Heart right ventricle (tissue), 16 donors: ENCODE measurements at regions not wholly inside any gene's neighbourhood (a gene's known extent, or its start where the extent isn't known, plus 50 kb on each side); places are given as distances from the start of the nearest gene placed in this dataset.

Experiments used
- ATAC-seq, 8 donors: fragments of 200-7000 bp; cut with Tn5 transposase; one replicate each; pipeline ENCODE4 v1.9.1; 2020; ENCODE audit warnings: mild to moderate bottlenecking in 8 of 8, moderate library complexity in 8 of 8, moderate number of reproducible peaks in 1 of 8
- DNase-seq, 2 donors: peaks; one replicate each; pipeline ENCODE4 v3.0.0-alpha.2; 2020
- H3K27ac ChIP-seq, 10 donors: fragments of 200-600 bp; sonication (generic) in 2 of 10; one replicate each; pipeline versions ENCODE4 v1.5.0 to v1.8.0; 2020 to 2022; ENCODE audit warnings: mild to moderate bottlenecking in 3 of 10
- H3K27me3 ChIP-seq, 7 donors: fragments of 200-600 bp; one replicate each; pipeline ENCODE4 v1.8.0; 2021 to 2022; ENCODE audit warnings: mild to moderate bottlenecking in 2 of 7
- H3K36me3 ChIP-seq, 9 donors: fragments of 200-600 bp; sonication (generic) in 1 of 9; one replicate each; pipeline versions ENCODE4 v1.5.0 to v1.8.0; 2020 to 2022; ENCODE audit warnings: mild to moderate bottlenecking in 2 of 9
- H3K4me1 ChIP-seq, 9 donors: fragments of 200-600 bp; sonication (generic) in 1 of 9; one replicate each; pipeline versions ENCODE4 v1.5.0 to v1.8.0; 2020 to 2022; ENCODE audit warnings: mild to moderate bottlenecking in 4 of 9
- H3K4me3 ChIP-seq, 10 donors: fragments of 200-600 bp; sonication (generic) in 2 of 10; one replicate each; pipeline versions ENCODE4 v1.5.0 to v1.8.0; 2020 to 2022; ENCODE audit warnings: mild to moderate bottlenecking in 7 of 10, moderate library complexity in 2 of 10
- H3K9me3 ChIP-seq, 11 donors: fragments of 200-600 bp in 10 of 11; sonication (generic) in 2 of 11; one replicate each; pipeline versions ENCODE4 v1.5.0 to v1.8.0; 2013 to 2022; ENCODE audit warnings: mild to moderate bottlenecking in 2 of 11, control low read depth in 1 of 11, moderate library complexity in 1 of 11
- CTCF ChIP-seq, 9 donors: fragments of 200-600 bp; sonication (generic) in 2 of 9; IDR thresholded peaks; one replicate each; pipeline versions ENCODE4 v1.5.0 to v1.8.0; 2021 to 2022; ENCODE audit warnings: antibody characterized with exemption in 9 of 9, mild to moderate bottlenecking in 5 of 9, moderate library complexity in 1 of 9
- WGBS, 2 donors: extraction: QIAGEN DNeasy Blood & Tissue Kit; methylation state at CpG; one replicate each; pipeline ENCODE4 v1.1.7; 2013; ENCODE audit warnings: inconsistent platforms in 1 of 2; 5-methylcytosine and 5-hydroxymethylcytosine counted together
- intact Hi-C, 10 donors: fragments of 100-400 bp; cut with DNase I; formaldehyde crosslinking; loops; one replicate each; pipeline versions ENCODE4 v1.11.1 to v1.14.2; 2022
- donor health status: Arrhythmogenic right ventricular cardiomyopathy.
- donor health status: ischemic (EF 13 %, LVEDD 7.1; RV severe dilation, severe dysfunction).
- donor health status: healthy with polysubstance abuse.
- donor health status: DM: no; HTN: yes; CAD: no.
- donor health status: DM: no; HTN: no; CAD: no.
- donor health status: ischemic (EF 25% LVEDD 6.9; RV normal size, moderate dysfunction).
- donor health status: ischemic (EF 25% LVEDD 5.7; RV mildly dilated, moderate dysfunction).
- donor health status: healthy.
- donor health status: DM: yes; HTN: yes; CAD: no.
- donor health status: Ischemic cardiomyopathy.
- donor health status: ischemic (EF 35%, LVEDD 5.7; RV mildly dilated, moderate dysfunction).
- donor health status: nonischemic (EF 11% LVEDD 7.7; RV severe dilation, severe dysfunction).
- donor health status: DM: yes; HTN: yes; CAD: no.
- donor health status: PGD.
- donor health status: ischemic (EF 29% LVEDD 5.4; RV normal size, mild dysfunction).
- donor health status: nonischemic (EF 23%, LVEDD 6.1; RV moderate dilation, normal function).

GRCh38 chr5:3948838-3949237, 353.2 kb downstream of the IRX1 start:
- no peak for ATAC-seq
- Histone ChIP-seq H3K36me3 (no peaks in the 10 kb centered on the region), H3K4me3 (no peak overlapping the region), H3K9me3 (peaks cover 0 to 10% (median 0%) of the 10 kb centered on the region in 11 donors), H3K4me1 (no peaks in the 10 kb centered on the region), H3K27me3 (no peaks in the 10 kb centered on the region), H3K27ac (no peak overlapping the region)
- WGBS, 2 donors, result 79 to 85% methylated on average over 4 of the region's 4 CpGs
- no peak for TF ChIP-seq CTCF (IDR thresholded peaks at IDR 0.05)
- intact Hi-C loops, result no loop called here
- DNase-seq, result no peak

DNA sequence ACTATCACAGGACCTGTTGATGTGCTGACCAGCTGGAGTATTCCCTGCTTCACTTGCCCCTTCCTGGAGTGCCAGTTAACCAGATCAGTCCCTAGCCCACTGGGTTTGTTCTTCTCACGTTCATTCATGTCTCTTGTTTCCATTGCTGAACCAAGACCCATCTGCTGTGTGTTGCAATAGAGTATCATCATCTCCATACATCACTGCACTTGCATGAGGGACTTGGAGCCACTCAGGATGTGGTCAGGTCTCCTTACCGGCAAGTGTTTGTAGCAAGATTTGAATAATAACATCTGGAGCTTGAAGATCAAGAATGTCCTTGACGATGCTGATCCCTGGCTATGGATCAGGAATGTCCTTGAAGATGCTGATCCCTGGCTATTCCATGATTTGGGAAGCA, 358.6 kb downstream of the IRX1 start:
- ATAC-seq (no peak), DNase-seq (no peak)
- peaks cover 0 to 10% (median 0%) of the 10 kb centered on the region in 11 donors for H3K9me3 ChIP-seq
- no peaks in the 10 kb centered on the region for H3K36me3 ChIP-seq
- H3K27ac ChIP-seq, result no peak overlapping the region
- no peak overlapping the region for H3K4me3 ChIP-seq
- intact Hi-C loops, result no loop called here
- WGBS, 2 donors, result 39 to 58% methylated on average over 3 of the region's 3 CpGs
- H3K4me1 ChIP-seq, result no peaks in the 10 kb centered on the region
- no peaks in the 10 kb centered on the region for H3K27me3 ChIP-seq
- no peak for TF ChIP-seq CTCF (IDR thresholded peaks at IDR 0.05)

DNA sequence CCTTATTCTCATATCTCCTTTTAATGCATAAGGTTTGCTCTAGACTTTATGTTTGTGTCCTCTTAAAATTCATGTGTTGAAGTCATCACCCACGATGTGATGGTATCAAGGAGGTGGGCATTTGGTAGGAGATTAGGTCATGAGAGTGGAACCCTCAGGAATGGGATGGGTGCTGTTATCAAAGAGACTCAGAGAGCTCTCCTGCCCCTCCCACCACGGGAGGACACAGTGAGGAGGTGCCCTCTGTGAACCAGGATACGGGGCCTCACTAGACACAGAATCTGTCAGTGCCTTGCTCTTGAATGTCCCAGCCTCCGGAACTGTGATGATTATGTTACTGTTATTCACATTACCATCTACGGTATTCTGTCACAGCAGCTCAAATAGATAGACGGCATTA, 359.0 kb downstream of the IRX1 start:
- H3K36me3 ChIP-seq, result no peaks in the 10 kb centered on the region
- no peak overlapping the region for H3K27ac ChIP-seq
- H3K9me3 ChIP-seq, result peaks cover 0 to 10% (median 0%) of the 10 kb centered on the region in 11 donors
- no peak for ATAC-seq
- no peak for DNase-seq
- H3K4me1 ChIP-seq, result no peaks in the 10 kb centered on the region
- TF ChIP-seq CTCF (IDR thresholded peaks at IDR 0.05), result no peak
- 65 to 68% methylated on average over 6 of the region's 6 CpGs for WGBS, 2 donors
- no peaks in the 10 kb centered on the region for H3K27me3 ChIP-seq
- intact Hi-C loops, result no loop called here
- no peak overlapping the region for H3K4me3 ChIP-seq

DNA sequence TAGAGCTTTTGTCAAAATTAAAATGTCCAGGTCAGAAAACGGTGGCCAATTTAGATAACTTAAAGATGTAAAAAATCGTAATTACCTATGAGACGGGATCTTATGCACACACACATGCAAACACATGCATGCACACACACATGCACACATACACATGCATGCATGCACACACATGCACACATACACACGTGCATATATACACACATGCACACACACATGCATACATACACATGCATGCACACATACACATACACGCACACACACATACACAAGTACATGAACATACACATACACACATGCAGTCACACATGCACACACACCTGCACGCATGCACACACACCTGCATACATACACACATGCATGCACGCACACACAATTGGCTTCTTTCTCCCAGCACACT, 362.0 kb downstream of the IRX1 start:
- WGBS, 2 donors, result 72 to 85% methylated on average over 7 of the region's 7 CpGs
- Histone ChIP-seq H3K27ac (no peak overlapping the region), H3K4me1 (no peaks in the 10 kb centered on the region), H3K27me3 (no peaks in the 10 kb centered on the region), H3K4me3 (no peak overlapping the region), H3K9me3 (peaks cover 0 to 4% (median 0%) of the 10 kb centered on the region in 11 donors), H3K36me3 (no peaks in the 10 kb centered on the region)
- intact Hi-C loops, result no loop called here
- no peak for DNase-seq
- TF ChIP-seq CTCF (IDR thresholded peaks at IDR 0.05), result no peak
- ATAC-seq, result no peak

GRCh38 chr5:3958389-3958788, 362.8 kb downstream of the IRX1 start:
- Histone ChIP-seq H3K4me3 (no peak overlapping the region), H3K36me3 (no peaks in the 10 kb centered on the region), H3K27ac (no peak overlapping the region), H3K27me3 (no peaks in the 10 kb centered on the region), H3K4me1 (no peaks in the 10 kb centered on the region), H3K9me3 (peaks cover 0 to 4% (median 0%) of the 10 kb centered on the region in 11 donors)
- no peak for ATAC-seq
- 87 to 88% methylated on average over 6 of the region's 6 CpGs for WGBS, 2 donors
- DNase-seq, result no peak
- TF ChIP-seq CTCF (IDR thresholded peaks at IDR 0.05), result no peak
- intact Hi-C loops, result no loop called here
